GM08714 (cell line): ENCODE measurements at regions not wholly inside any gene's neighbourhood (a gene's known extent, or its start where the extent isn't known, plus 50 kb on each side); places are given as distances from the start of the nearest gene placed in this dataset.

Experiments
- H3K4me3 ChIP-seq: fragments of 200-500 bp; sonication (Bioruptor generic); 2 replicates; pipeline ENCODE4 v1.5.1; 2014; ENCODE audit warnings: mild to moderate bottlenecking, low read length, inconsistent platforms
- ZNF274 ChIP-seq: IDR thresholded peaks from 2 replicates; pipeline ENCODE4 v1.6.1; 2012; ENCODE audit warnings: mild to moderate bottlenecking, low read depth, low read length

- no peak overlapping the region for H3K4me3 ChIP-seq
- TF ChIP-seq ZNF274, result no peak
Measured at GRCh38 chr5:87898574-87898973, 370.1 kb downstream of the TMEM161B start.

GRCh38 chr5:87888139-87888538 lies 380.5 kb downstream of the TMEM161B start:
- H3K4me3 ChIP-seq, result no peak overlapping the region
- no peak for TF ChIP-seq ZNF274

GRCh38 chr5:87887247-87887646 lies 381.4 kb downstream of the TMEM161B start:
- no peak for TF ChIP-seq ZNF274
- no peak overlapping the region for H3K4me3 ChIP-seq

- H3K4me3 ChIP-seq, result no peak overlapping the region
- TF ChIP-seq ZNF274, result no peak
Measured at GRCh38 chr5:87886164-87886563, 382.5 kb downstream of the TMEM161B start.

- TF ChIP-seq ZNF274, result no peak
- no peak overlapping the region for H3K4me3 ChIP-seq
Measured at GRCh38 chr5:87885758-87886157, 382.9 kb downstream of the TMEM161B start.

GRCh38 chr5:87877495-87877894 lies 391.1 kb downstream of the TMEM161B start:
- TF ChIP-seq ZNF274, result no peak
- H3K4me3 ChIP-seq, result no peak overlapping the region

GRCh38 chr5:87877023-87877422 lies 391.6 kb downstream of the TMEM161B start:
- H3K4me3 ChIP-seq, result no peak overlapping the region
- TF ChIP-seq ZNF274, result no peak

- H3K4me3 ChIP-seq, result no peak overlapping the region
- no peak for TF ChIP-seq ZNF274
Measured at GRCh38 chr5:87876616-87877015, 392.0 kb downstream of the TMEM161B start.

- no peak overlapping the region for H3K4me3 ChIP-seq
- TF ChIP-seq ZNF274, result no peak
Measured at GRCh38 chr5:87872986-87873385, 395.7 kb downstream of the TMEM161B start.

- no peak overlapping the region for H3K4me3 ChIP-seq
- no peak for TF ChIP-seq ZNF274
Measured at GRCh38 chr5:87868792-87869191, 399.9 kb downstream of the TMEM161B start.

- TF ChIP-seq ZNF274, result no peak
- H3K4me3 ChIP-seq, result no peak overlapping the region
Measured at GRCh38 chr5:87867281-87867680, 401.4 kb downstream of the TMEM161B start.

GRCh38 chr5:87853541-87853940 lies 415.1 kb downstream of the TMEM161B start:
- no peak overlapping the region for H3K4me3 ChIP-seq
- TF ChIP-seq ZNF274, result no peak

GRCh38 chr5:87851603-87852002 lies 417.0 kb downstream of the TMEM161B start:
- TF ChIP-seq ZNF274, result no peak
- no peak overlapping the region for H3K4me3 ChIP-seq

- no peak overlapping the region for H3K4me3 ChIP-seq
Measured at GRCh38 chr5:87850843-87851242, 417.8 kb downstream of the TMEM161B start.

GRCh38 chr5:87845734-87846133 lies 422.9 kb downstream of the TMEM161B start:
- no peak overlapping the region for H3K4me3 ChIP-seq
- TF ChIP-seq ZNF274, result no peak

More at GRCh38 chr5:87850843-87851242, 417.8 kb downstream of the TMEM161B start:
- TF ChIP-seq ZNF274, result no peak

- TF ChIP-seq ZNF274, result no peak
- no peak overlapping the region for H3K4me3 ChIP-seq
Measured at GRCh38 chr5:87844866-87845265, 423.8 kb downstream of the TMEM161B start.

- TF ChIP-seq ZNF274, result no peak
- H3K4me3 ChIP-seq, result no peak overlapping the region
Measured at GRCh38 chr5:87844449-87844848, 424.2 kb downstream of the TMEM161B start.

GRCh38 chr5:87836696-87837095 lies 424.0 kb upstream of the CCNH start:
- no peak for TF ChIP-seq ZNF274
- no peak overlapping the region for H3K4me3 ChIP-seq
